ENCODE measurements at regions not wholly inside any gene's neighbourhood (a gene's known extent, or its start where the extent isn't known, plus 50 kb on each side); places are given as distances from the start of the nearest gene placed in this dataset.

- H3K4me3 ChIP-seq: no peak overlapping the region
- TF ChIP-seq, protein P1, sequence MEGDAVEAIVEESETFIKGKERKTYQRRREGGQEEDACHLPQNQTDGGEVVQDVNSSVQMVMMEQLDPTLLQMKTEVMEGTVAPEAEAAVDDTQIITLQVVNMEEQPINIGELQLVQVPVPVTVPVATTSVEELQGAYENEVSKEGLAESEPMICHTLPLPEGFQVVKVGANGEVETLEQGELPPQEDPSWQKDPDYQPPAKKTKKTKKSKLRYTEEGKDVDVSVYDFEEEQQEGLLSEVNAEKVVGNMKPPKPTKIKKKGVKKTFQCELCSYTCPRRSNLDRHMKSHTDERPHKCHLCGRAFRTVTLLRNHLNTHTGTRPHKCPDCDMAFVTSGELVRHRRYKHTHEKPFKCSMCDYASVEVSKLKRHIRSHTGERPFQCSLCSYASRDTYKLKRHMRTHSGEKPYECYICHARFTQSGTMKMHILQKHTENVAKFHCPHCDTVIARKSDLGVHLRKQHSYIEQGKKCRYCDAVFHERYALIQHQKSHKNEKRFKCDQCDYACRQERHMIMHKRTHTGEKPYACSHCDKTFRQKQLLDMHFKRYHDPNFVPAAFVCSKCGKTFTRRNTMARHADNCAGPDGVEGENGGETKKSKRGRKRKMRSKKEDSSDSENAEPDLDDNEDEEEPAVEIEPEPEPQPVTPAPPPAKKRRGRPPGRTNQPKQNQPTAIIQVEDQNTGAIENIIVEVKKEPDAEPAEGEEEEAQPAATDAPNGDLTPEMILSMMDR (IDR thresholded peaks at IDR 0.05; ENCODE audit: borderline replicate concordance): no peak
- H3K4me1 ChIP-seq: no peaks in the 10 kb centered on the region
- H3K27ac ChIP-seq (replicated peaks): no peak overlapping the region
- H3K36me3 ChIP-seq: no peaks in the 10 kb centered on the region
- intact Hi-C loops (cut with micrococcal nuclease): no loop called here
- H3K27me3 ChIP-seq (ENCODE audit: low read depth): peaks cover 78% of the 10 kb centered on the region
- H3K9me3 ChIP-seq (replicated peaks): no peaks in the 10 kb centered on the region
- no peak for DNase-seq
These were observed 111.9 kb upstream of the NFE2L3 start for GRCh38 chr7:26040085-26040484.

GRCh38 chr7:26042237-26042636, 109.8 kb upstream of the NFE2L3 start:
- DNase-seq: no peak
- no peak overlapping the region for H3K4me3 ChIP-seq
- no peaks in the 10 kb centered on the region for H3K36me3 ChIP-seq
- H3K27ac ChIP-seq (replicated peaks): no peak overlapping the region
- no peaks in the 10 kb centered on the region for H3K9me3 ChIP-seq (replicated peaks)
- intact Hi-C loops (cut with micrococcal nuclease): no loop called here
- TF ChIP-seq, protein P1 (IDR thresholded peaks at IDR 0.05; ENCODE audit: borderline replicate concordance): no peak
- no peaks in the 10 kb centered on the region for H3K4me1 ChIP-seq
- peaks cover 63% of the 10 kb centered on the region for H3K27me3 ChIP-seq (ENCODE audit: low read depth)

DNA sequence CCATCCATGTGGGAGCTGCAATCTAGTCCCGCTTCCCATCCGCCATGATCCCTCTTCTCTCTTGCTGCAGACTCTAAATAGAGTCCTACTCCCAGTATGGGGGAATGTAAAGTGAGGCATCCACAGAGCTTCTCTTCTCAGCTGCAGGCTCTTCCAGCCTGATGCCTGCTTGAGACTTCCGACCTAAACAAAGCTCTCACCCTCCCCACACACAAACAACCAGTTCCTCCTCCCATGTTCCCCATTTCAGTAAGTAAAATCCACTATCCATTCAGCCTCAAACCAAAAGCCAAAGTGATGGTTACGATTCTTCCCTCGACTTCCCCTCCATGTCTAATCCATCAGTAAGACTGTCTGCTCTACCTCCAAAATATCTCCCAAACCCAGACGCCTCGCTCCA, 108.2 kb upstream of the NFE2L3 start:
- H3K4me3 ChIP-seq: no peak overlapping the region
- no peak for DNase-seq
- TF ChIP-seq, protein P1 (IDR thresholded peaks at IDR 0.05; ENCODE audit: borderline replicate concordance): no peak
- H3K4me1 ChIP-seq: no peaks in the 10 kb centered on the region
- peaks cover 55% of the 10 kb centered on the region for H3K27me3 ChIP-seq (ENCODE audit: low read depth)
- no peaks in the 10 kb centered on the region for H3K36me3 ChIP-seq
- no peaks in the 10 kb centered on the region for H3K9me3 ChIP-seq (replicated peaks)
- H3K27ac ChIP-seq (replicated peaks): no peak overlapping the region
- intact Hi-C loops (cut with micrococcal nuclease): no loop called here

DNA sequence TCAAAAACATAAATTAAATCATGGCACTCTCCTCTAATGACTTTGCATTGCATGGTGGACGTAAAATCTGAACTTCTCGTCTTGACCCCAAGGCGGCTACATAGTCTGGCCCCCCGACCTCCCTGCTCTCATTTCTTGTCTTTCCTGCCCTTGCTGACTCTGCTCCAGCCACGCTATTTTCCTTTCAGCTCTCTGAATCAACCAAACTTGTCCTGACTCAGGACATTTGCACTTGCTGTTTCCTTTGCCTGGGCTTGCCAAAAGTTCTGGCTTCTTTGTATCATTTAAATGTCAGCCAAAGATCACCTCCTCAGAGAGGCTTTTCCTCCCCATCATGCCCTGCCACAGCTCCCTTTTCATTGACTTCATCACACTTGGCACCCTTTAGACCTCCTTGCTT, 107.7 kb upstream of the NFE2L3 start:
- peaks cover 50% of the 10 kb centered on the region for H3K27me3 ChIP-seq (ENCODE audit: low read depth)
- H3K4me3 ChIP-seq: no peak overlapping the region
- DNase-seq: no peak
- no peaks in the 10 kb centered on the region for H3K9me3 ChIP-seq (replicated peaks)
- H3K4me1 ChIP-seq: no peaks in the 10 kb centered on the region
- intact Hi-C loops (cut with micrococcal nuclease): no loop called here
- H3K36me3 ChIP-seq: no peaks in the 10 kb centered on the region
- no peak overlapping the region for H3K27ac ChIP-seq (replicated peaks)
- TF ChIP-seq, protein P1 (IDR thresholded peaks at IDR 0.05; ENCODE audit: borderline replicate concordance): no peak

DNA sequence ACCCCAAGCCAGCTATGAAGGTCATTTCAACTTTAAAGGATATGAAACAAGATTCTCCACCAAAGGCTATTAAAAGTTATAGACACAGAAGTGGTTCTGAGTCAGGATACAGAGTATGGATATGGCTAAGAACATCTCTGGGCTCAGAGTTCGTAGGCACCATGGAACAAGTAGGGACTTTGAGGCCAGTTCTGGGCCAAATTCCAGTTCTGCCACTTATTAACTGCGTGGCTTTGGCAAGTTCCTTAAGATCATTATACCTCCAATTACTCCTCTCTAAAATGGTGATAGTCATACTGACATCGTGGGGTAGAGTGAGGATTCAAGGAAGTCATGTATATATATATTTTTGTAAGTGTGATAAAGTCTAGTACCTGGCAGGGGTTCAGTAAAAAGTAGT, 105.8 kb upstream of the NFE2L3 start:
- peaks cover 45% of the 10 kb centered on the region for H3K27me3 ChIP-seq (ENCODE audit: low read depth)
- no peaks in the 10 kb centered on the region for H3K36me3 ChIP-seq
- H3K9me3 ChIP-seq (replicated peaks): peaks cover 4% of the 10 kb centered on the region
- TF ChIP-seq, protein P1 (IDR thresholded peaks at IDR 0.05; ENCODE audit: borderline replicate concordance): no peak
- no peak overlapping the region for H3K27ac ChIP-seq (replicated peaks)
- H3K4me3 ChIP-seq: no peak overlapping the region
- no peak for DNase-seq
- no peaks in the 10 kb centered on the region for H3K4me1 ChIP-seq
- intact Hi-C loops (cut with micrococcal nuclease): no loop called here

DNA sequence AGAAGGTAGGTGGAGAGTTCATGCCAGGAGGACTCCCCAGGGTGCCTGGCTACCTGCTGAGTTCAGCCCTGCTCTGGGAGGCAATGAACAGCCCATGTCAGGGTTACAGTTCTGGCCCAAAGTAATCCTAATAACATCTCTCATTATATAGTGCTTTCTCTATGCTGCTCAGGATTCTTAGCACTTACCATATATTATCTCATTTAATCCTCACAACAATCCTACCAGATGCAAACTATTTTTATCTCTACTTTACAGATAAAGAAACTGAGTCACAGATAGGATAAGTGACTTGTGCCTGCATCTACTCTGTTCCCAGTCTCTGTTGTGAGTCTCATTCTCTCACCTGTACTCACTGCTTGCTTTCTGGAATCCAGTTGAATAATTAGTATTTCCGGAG, 105.1 kb upstream of the NFE2L3 start:
- DNase-seq: no peak
- H3K27ac ChIP-seq (replicated peaks): no peak overlapping the region
- intact Hi-C loops (cut with micrococcal nuclease): no loop called here
- no peaks in the 10 kb centered on the region for H3K4me1 ChIP-seq
- H3K36me3 ChIP-seq: no peaks in the 10 kb centered on the region
- peaks cover 46% of the 10 kb centered on the region for H3K27me3 ChIP-seq (ENCODE audit: low read depth)
- H3K4me3 ChIP-seq: no peak overlapping the region
- TF ChIP-seq, protein P1 (IDR thresholded peaks at IDR 0.05; ENCODE audit: borderline replicate concordance): no peak
- peaks cover 11% of the 10 kb centered on the region for H3K9me3 ChIP-seq (replicated peaks)

Data from left ventricle myocardium inferior (tissue), 1 donor.